HG03159 (cell line): ENCODE measurements at regions not wholly inside any gene's neighbourhood (a gene's known extent, or its start where the extent isn't known, plus 50 kb on each side); places are given as distances from the start of the nearest gene placed in this dataset.

ENCODE experiments used
- ATAC-seq: cut with Tn5 transposase; IDR thresholded peaks from one replicate; pipeline ENCODE4 v1.9.1; 2021; ENCODE audit warnings: mild to moderate bottlenecking, moderate library complexity; ENCODE audit not compliant: unreplicated experiment

- ATAC-seq = no peak
These were observed 130.6 kb downstream of the ERMARD start for GRCh38 chr6:169881976-169882375.

- no peak for ATAC-seq
These were observed 130.0 kb downstream of the ERMARD start for GRCh38 chr6:169881398-169881797.

GRCh38 chr6:169880516-169880915, 129.1 kb downstream of the ERMARD start:
- ATAC-seq = no peak

GRCh38 chr6:169869301-169869700, 117.9 kb downstream of the ERMARD start:
- ATAC-seq = no peak

DNA sequence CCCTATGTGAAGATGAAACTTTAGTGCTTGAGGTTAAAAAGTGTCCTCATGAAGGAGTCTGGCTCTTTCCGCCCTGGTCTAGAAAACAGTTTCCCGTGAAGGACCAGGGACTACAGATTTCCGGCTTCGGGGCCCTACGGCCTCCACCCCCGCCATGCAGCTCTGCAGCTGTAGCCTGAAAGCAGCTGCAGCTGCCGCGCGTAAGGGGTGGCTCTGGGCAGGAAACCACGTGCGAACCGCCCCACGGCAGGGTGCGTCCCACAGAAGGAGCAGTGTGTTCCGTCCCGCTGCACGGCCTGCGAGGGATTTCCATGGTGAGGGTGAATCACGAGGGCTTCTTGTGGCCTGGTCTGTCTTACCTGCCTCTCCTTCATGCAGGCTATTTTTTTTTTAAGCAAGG, 117.0 kb downstream of the ERMARD start:
- peak; percentile 51 for ATAC-seq

GRCh38 chr6:169867751-169868191, 116.3 kb downstream of the ERMARD start:
- no peak for ATAC-seq

GRCh38 chr6:169866668-169867521, 115.5 kb downstream of the ERMARD start:
- no peak for ATAC-seq

GRCh38 chr6:169866140-169866534, 114.7 kb downstream of the ERMARD start:
- no peak for ATAC-seq

- no peak for ATAC-seq
These were observed 114.1 kb downstream of the ERMARD start for GRCh38 chr6:169865346-169866139.

DNA sequence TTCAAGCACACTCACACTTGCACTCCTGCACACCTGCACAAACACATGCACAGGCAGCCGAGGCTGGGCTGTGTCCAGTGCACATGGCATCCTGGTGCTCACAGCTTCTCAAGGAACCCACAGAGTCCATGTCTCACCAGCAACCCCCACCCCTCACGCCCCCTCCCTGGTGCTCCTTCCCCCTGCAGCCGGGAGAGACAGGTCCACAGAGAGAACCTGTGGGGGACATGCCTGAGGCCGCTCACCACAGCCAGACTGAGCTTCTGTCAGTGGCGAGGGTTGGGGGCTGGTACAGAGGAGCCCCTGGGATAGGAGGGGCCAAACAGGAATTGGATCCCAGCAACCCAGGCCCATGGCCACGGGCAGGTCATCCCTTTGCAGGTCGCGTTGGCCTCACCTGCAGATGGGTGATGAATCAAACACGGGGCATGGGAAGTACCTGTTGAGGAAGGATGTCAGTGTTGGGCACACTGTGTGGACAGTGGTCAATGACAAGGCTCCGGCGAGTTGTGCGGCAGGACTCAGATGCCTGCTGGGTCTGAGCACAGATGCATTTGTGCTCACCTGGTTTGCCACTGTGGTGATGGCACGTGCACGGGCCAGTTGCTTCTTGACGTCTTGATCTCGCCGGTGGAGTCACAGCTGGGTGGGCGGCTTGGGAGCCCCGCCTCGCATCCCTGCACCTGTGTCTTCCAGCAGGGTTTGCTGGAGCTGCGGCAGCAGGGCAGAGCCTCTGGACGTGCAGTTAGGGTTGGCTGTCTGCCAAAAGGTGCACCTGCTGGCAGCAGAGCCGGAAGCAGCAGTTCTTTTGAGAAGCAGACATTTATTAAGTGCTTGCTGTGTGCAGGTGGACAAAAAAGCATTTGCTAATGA, 113.0 kb downstream of the ERMARD start:
- no peak for ATAC-seq

- ATAC-seq = no peak
These were observed 112.3 kb downstream of the ERMARD start for GRCh38 chr6:169863710-169864109.

DNA sequence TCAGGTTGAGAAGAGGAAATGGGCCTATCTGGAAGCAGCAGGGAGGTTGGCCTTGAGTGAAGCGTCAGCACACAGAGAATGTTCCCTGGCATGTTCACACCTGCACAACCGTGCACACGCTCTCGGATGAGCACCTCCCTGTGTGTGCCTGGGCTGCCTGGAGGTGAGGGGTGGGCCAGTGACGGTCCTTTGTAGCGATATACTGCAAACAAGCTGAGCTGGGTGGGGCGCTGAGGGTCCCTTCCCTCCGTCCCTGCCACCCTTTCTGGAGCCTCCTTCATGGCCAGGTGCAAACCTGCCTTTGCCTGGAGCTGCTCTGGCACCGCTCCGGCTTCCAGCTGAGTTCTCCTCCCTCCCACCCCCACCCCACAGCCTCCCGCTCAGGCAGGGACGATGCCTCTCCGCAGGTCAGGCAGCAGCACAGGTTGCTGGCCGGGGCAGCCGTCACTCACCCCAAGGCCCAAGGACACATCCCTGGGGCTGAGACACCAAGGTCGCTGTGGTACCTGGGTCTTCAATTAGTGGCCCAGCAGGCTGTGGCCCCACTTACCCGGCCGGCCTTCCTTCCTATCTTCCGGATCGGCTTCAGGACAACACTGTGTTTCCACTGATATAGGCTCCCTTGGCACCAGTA, 111.6 kb downstream of the ERMARD start:
- ATAC-seq = no peak

DNA sequence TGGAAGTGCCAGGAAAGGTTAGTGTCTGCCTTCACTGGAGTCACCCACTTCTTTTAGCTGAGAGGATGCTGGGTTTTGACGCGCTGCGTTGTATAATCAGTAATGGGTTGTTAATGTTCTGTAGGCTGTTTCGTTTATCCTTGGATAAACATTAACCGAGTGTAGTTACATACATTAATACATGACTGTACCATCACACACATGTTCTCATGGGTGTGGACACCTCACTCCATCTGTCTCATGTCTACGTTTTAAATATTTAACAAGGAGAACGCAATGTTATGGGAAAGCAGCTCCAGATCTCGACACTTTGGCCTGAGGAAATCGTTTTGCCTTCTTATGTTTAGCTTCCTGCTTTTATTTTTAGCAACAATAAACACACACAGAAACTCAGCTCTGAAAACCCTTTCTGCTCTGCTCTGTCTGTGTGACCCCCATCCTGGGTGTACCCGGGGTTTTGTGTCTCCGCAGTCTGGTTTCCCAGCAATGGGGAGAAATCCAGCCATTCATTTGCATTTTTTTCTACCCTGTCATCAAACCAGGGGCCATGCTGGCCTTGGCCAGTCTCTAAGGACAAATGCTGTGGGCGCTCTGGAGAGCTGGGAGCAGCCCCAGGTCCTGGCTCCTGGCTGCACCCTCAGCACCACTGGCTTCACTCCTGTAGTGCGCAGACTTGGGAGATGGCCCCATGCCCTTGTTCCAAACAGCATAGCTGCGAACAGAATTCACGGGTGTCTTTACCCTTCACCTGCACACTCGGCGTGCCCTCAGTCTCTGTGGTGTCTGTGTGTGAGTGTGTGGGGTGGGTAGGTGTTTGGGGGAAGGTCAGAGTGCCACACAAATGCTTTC, 110.8 kb downstream of the ERMARD start:
- no peak for ATAC-seq

GRCh38 chr6:169861431-169862042, 110.1 kb downstream of the ERMARD start:
- no peak for ATAC-seq

- ATAC-seq = no peak
These were observed 108.7 kb downstream of the ERMARD start for GRCh38 chr6:169859978-169860703.

DNA sequence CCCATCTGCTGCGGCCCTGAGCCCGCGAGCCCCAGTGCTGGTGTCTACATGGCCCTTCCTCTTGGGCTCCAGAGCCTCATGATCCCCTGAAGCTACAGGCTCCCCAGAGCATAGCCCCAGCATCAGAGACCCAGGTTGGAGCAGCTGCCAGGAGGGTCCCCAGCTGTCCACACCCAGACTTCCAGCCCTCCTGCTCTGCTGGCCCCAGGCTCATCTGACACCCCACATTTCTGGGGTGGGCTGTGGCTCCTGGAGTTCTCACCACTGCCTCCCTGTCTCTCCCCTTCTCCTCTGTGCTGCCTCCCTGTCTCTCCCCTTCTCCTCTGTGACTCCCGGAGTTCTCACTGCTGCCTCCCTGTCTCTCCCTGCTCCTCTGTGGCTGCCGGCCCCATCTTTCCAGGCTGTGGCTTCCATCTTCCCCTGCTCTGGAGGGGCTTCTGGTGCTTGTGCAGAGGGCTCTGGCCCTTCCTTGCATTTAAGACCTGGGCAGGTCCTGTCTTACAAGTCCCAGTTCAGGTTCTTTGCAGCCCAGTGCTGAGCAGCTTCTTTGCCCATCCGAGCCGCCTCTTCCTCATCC, 108.1 kb downstream of the ERMARD start:
- no peak for ATAC-seq

- ATAC-seq = no peak
These were observed 107.5 kb downstream of the ERMARD start for GRCh38 chr6:169858935-169859351.

DNA sequence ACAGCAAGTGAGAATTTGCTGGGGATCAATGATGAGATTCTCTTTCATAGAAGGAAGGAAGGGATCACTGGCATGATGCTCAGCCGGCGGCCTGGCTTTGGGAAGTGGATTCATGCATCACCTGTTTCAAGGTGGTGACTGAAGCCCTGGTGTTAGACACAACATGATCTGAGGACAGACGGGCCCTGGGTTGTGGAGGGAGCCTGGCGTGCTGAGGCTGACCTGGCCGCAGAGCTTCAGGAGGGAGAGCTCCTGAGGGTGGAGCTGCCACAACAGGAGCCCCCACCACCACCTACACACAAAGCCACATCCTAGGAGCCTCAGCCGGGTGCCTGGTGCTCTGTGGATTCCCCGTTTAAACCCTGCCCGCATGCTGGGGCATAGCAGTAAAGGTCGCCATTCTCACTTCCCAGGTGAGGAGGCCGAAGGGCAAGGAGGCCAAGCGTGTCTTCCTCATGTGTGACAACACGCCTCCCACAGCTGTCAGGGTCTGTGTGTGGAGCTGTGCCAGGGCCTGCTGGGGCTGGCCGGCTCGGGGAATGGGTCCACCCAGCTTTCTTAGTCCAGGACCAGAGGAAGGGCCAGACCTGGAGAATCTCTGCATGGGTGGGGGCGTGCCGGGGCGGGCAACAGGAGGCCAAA, 107.0 kb downstream of the ERMARD start:
- ATAC-seq = no peak
